GM12878 (cell line): ENCODE measurements at regions not wholly inside any gene's neighbourhood (a gene's known extent, or its start where the extent isn't known, plus 50 kb on each side); places are given as distances from the start of the nearest gene placed in this dataset.

ENCODE experiments used
- ATAC-seq: fragments of 200-7000 bp; cut with Tn5 transposase; 3 replicates; pipeline ENCODE4 v1.9.1; 2020; ENCODE audit warnings: mild to moderate bottlenecking, moderate library complexity
- BruUV-seq: library from RNA; stranded (reverse); fragments of 400-500 nt; replicated peaks from 2 replicates; lab custom pipeline; 2021; lab: Mats Ljungman, UMichigan
- CTCF ChIA-PET: fragments of 300-600 bp; sonication (Branson Sonifier 250); formaldehyde crosslinking; extraction: SDS; loops from one replicate; lab custom pipeline; 2021; ENCODE audit warnings: inconsistent platforms; lab: Yijun Ruan, JAX
- POLR2A ChIA-PET: fragments of 350-600 bp; formaldehyde crosslinking; extraction: SDS; loops from one replicate; lab custom pipeline; 2021; ENCODE audit warnings: inconsistent platforms; lab: Charles Lee
- RAD21 ChIA-PET: fragments of 300-600 bp; sonication (Branson Sonifier 250); formaldehyde crosslinking; loops from one replicate; lab custom pipeline; 2023; ENCODE audit warnings: antibody characterized with exemption; ENCODE audit not compliant: unreplicated experiment; lab: Charles Lee
- SMC1A ChIA-PET: fragments of 300-600 bp; sonication (Branson Sonifier 250); formaldehyde crosslinking; loops from one replicate; lab custom pipeline; 2023; ENCODE audit not compliant: unreplicated experiment, uncharacterized antibody; lab: Charles Lee
- DNase-seq: peaks from one replicate; pipeline ENCODE4 v3.0.0-alpha.2; 2011; ENCODE audit warnings: low read depth, low spot score
- FAIRE-seq: peaks from 3 replicates; lab custom pipeline; 2011; peaks lifted over from hg19 to GRCh38; lab: Jason Lieb, UNC
- H2AFZ ChIP-seq: 2 replicates; pipeline ENCODE4 v1.6.0; 2011; ENCODE audit warnings: low read depth, low read length, control low read depth; ENCODE audit not compliant: control insufficient read depth
- H3K27ac ChIP-seq: 2 replicates; pipeline ENCODE4 v1.5.1; 2011; ENCODE audit warnings: control low read depth; ENCODE audit not compliant: control insufficient read depth, insufficient read depth
- H3K27me3 ChIP-seq, 2 experiments: replicated peaks in 1 of 2; 2 replicates each; pipeline versions ENCODE4 v1.6.0 to v1.6.1; 2011; ENCODE audit warnings: low read length in 1 of 2; ENCODE audit not compliant: control insufficient read depth in 2 of 2, insufficient read depth in 2 of 2
- H3K36me3 ChIP-seq, 2 experiments: 2 replicates each; pipeline ENCODE4 v1.5.1; 2011; ENCODE audit warnings: low read length in 1 of 2; ENCODE audit not compliant: control insufficient read depth in 2 of 2, insufficient read depth in 2 of 2
- H3K4me1 ChIP-seq: 2 replicates; pipeline ENCODE4 v1.6.1; 2011; ENCODE audit warnings: mild to moderate bottlenecking, low read length, moderate library complexity, mixed read lengths; ENCODE audit not compliant: control insufficient read depth, insufficient read depth
- H3K4me2 ChIP-seq: 2 replicates; pipeline ENCODE4 v1.6.0; 2011; ENCODE audit warnings: control low read depth; ENCODE audit not compliant: control insufficient read depth, insufficient read depth
- H3K4me3 ChIP-seq: fragments of 200-600 bp; sonication (generic); 2 replicates; pipeline ENCODE4 v1.5.1; 2016
- H3K79me2 ChIP-seq: 2 replicates; pipeline ENCODE4 v1.6.0; 2011; ENCODE audit warnings: low read length; ENCODE audit not compliant: control insufficient read depth, insufficient read depth
- H3K9ac ChIP-seq: 2 replicates; pipeline ENCODE4 v1.8.0; 2011; ENCODE audit warnings: low read length, control low read depth, mixed read lengths; ENCODE audit not compliant: control insufficient read depth, insufficient read depth
- H3K9me3 ChIP-seq: replicated peaks from 3 replicates; pipeline ENCODE4 v1.5.1; 2011; ENCODE audit warnings: mild to moderate bottlenecking, low read length; ENCODE audit not compliant: control insufficient read depth, insufficient read depth
- H4K20me1 ChIP-seq: 2 replicates; pipeline ENCODE4 v1.6.0; 2011; ENCODE audit not compliant: control insufficient read depth, insufficient read depth
- IRF5 ChIP-seq: fragments of 450-650 bp; IDR thresholded peaks from 2 replicates; pipeline ENCODE4 v1.6.1; 2017; ENCODE audit warnings: borderline replicate concordance
- RFX5 ChIP-seq: IDR thresholded peaks from 2 replicates; pipeline ENCODE4 v1.6.1; 2011; ENCODE audit warnings: low read depth, low read length, improper control_type of control experiment
- SREBF2 ChIP-seq: IDR thresholded peaks from 2 replicates; pipeline ENCODE4 v1.6.1; 2012; ENCODE audit warnings: mild to moderate bottlenecking, low read length
- ZNF687 ChIP-seq: fragments of 450-650 bp; IDR thresholded peaks from 2 replicates; pipeline ENCODE4 v1.6.1; 2017; ENCODE audit warnings: mild to moderate bottlenecking, moderate library complexity
- WGBS: methylation state at CpG from one replicate; pipeline ENCODE4 v1.1.6; 2016; ENCODE audit warnings: low lambda C conversion rate; ENCODE audit not compliant: insufficient replicate concordance, insufficient coverage; ENCODE audit errors: missing lambda C conversion rate; 5-methylcytosine and 5-hydroxymethylcytosine counted together
- in situ Hi-C: fragments of 300-500 bp; cut with MboI; formaldehyde crosslinking; loops from 9 replicates; pipeline ENCODE4 v1.14.3; 2018; ENCODE audit warnings: mixed read lengths
- intact Hi-C: fragments of 100-400 bp; cut with micrococcal nuclease; formaldehyde crosslinking; loops from one replicate; pipeline ENCODE4 v1.14.2; 2022; ENCODE audit not compliant: unreplicated experiment
- TF ChIP-seq, protein P1 (sequence below): fragments of 450-650 bp; IDR thresholded peaks from 2 replicates; pipeline ENCODE4 v1.6.1; 2016; ENCODE audit warnings: mild to moderate bottlenecking, moderate library complexity, borderline replicate concordance
- TF ChIP-seq, protein P2 (sequence below): fragments of 150-350 bp; IDR thresholded peaks from 2 replicates; pipeline ENCODE4 v1.6.1; 2016; ENCODE audit warnings: low read depth, low read length
- TF ChIP-seq, protein P3 (sequence below): IDR thresholded peaks from 2 replicates; pipeline ENCODE4 v1.6.1; 2011; ENCODE audit warnings: borderline replicate concordance, low read depth, mild to moderate bottlenecking, moderate library complexity, low read length; ENCODE audit not compliant: insufficient read depth, poor library complexity, severe bottlenecking

DNA sequence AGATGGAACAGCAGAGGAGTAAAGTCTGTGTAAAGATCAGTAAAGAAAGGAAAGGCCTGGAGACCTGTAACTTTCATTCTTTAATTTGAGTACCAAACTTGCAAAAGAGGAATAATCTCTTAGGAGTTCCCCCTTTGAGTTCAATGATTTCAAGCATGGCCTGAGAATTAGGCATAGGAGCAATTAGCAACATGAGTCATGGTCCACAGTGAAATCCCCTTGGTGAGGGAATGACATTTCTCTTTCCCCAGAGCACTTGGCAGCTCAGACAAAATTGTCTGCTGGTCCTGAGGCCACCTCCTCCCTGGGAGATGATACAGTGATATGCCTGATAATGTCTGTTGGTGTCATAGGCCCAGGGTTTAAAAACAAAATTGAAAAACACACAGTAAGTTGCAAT, 81.4 kb upstream of the CRBN start (continued):
- TF ChIP-seq, protein P1, sequence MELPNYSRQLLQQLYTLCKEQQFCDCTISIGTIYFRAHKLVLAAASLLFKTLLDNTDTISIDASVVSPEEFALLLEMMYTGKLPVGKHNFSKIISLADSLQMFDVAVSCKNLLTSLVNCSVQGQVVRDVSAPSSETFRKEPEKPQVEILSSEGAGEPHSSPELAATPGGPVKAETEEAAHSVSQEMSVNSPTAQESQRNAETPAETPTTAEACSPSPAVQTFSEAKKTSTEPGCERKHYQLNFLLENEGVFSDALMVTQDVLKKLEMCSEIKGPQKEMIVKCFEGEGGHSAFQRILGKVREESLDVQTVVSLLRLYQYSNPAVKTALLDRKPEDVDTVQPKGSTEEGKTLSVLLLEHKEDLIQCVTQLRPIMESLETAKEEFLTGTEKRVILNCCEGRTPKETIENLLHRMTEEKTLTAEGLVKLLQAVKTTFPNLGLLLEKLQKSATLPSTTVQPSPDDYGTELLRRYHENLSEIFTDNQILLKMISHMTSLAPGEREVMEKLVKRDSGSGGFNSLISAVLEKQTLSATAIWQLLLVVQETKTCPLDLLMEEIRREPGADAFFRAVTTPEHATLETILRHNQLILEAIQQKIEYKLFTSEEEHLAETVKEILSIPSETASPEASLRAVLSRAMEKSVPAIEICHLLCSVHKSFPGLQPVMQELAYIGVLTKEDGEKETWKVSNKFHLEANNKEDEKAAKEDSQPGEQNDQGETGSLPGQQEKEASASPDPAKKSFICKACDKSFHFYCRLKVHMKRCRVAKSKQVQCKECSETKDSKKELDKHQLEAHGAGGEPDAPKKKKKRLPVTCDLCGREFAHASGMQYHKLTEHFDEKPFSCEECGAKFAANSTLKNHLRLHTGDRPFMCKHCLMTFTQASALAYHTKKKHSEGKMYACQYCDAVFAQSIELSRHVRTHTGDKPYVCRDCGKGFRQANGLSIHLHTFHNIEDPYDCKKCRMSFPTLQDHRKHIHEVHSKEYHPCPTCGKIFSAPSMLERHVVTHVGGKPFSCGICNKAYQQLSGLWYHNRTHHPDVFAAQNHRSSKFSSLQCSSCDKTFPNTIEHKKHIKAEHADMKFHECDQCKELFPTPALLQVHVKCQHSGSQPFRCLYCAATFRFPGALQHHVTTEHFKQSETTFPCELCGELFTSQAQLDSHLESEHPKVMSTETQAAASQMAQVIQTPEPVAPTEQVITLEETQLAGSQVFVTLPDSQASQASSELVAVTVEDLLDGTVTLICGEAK = no peak
- no peak for TF ChIP-seq ZNF687
- TF ChIP-seq RFX5 = no peak

DNA sequence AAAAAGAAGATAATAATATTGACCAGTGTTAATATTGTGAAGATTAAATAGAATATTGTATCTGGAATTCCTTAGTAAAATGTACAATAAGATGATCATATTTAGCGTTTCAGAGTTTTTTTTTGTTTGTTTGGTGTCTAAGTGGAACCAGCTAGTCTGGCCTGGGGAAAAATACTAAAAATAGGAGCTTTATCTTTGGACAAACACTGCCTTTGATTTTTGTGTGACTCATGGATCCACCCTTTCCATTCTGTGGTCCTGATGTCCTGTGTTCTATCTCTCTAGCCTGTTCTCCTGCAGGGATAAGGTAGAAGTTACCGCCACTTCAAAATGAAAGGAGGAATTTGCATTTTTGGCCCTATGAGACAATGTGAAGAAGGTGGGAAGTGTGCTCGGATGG, 79.7 kb upstream of the CRBN start:
- ChIA-PET POLR2A (no interaction called here), CTCF (no interaction called here), SMC1A (interaction anchor here (0.9 to 1.9 kb wide), 2 partner anchors 15 to 58 kb away, joined by 3 to 8 read pairs; no protein-coding TSS in a partner anchor), RAD21 (interaction anchor here (2.7 kb wide), 1 partner anchor 20 kb away, joined by 13 read pairs; no protein-coding TSS in a partner anchor)
- no peaks in the 10 kb centered on the region for H3K9me3 ChIP-seq
- H2AFZ ChIP-seq = no peak overlapping the region
- in situ Hi-C loops (no loop called here), intact Hi-C loops (no loop called here)
- no peaks in the 10 kb centered on the region for H3K27me3 ChIP-seq
- H3K4me1 ChIP-seq = no peaks in the 10 kb centered on the region
- no peaks in the 10 kb centered on the region for H3K79me2 ChIP-seq
- WGBS = 27% methylated on average over 3 of the region's 3 CpGs
- H3K4me3 ChIP-seq = no peak overlapping the region
- no peaks in the 10 kb centered on the region for H4K20me1 ChIP-seq
- H3K4me2 ChIP-seq = no peak overlapping the region
- H3K9ac ChIP-seq = no peak overlapping the region
- no peaks in the 10 kb centered on the region for H3K36me3 ChIP-seq
- DNase-seq = no peak
- no peak for FAIRE-seq
- ATAC-seq = no peak
- no TSS peak for BruUV-seq
- H3K27ac ChIP-seq = no peak overlapping the region
- TF ChIP-seq SREBF2 = no peak
- TF ChIP-seq, protein P2, sequence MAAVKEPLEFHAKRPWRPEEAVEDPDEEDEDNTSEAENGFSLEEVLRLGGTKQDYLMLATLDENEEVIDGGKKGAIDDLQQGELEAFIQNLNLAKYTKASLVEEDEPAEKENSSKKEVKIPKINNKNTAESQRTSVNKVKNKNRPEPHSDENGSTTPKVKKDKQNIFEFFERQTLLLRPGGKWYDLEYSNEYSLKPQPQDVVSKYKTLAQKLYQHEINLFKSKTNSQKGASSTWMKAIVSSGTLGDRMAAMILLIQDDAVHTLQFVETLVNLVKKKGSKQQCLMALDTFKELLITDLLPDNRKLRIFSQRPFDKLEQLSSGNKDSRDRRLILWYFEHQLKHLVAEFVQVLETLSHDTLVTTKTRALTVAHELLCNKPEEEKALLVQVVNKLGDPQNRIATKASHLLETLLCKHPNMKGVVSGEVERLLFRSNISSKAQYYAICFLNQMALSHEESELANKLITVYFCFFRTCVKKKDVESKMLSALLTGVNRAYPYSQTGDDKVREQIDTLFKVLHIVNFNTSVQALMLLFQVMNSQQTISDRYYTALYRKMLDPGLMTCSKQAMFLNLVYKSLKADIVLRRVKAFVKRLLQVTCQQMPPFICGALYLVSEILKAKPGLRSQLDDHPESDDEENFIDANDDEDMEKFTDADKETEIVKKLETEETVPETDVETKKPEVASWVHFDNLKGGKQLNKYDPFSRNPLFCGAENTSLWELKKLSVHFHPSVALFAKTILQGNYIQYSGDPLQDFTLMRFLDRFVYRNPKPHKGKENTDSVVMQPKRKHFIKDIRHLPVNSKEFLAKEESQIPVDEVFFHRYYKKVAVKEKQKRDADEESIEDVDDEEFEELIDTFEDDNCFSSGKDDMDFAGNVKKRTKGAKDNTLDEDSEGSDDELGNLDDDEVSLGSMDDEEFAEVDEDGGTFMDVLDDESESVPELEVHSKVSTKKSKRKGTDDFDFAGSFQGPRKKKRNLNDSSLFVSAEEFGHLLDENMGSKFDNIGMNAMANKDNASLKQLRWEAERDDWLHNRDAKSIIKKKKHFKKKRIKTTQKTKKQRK = no peak
- no peak for TF ChIP-seq IRF5
- TF ChIP-seq, protein P3, sequence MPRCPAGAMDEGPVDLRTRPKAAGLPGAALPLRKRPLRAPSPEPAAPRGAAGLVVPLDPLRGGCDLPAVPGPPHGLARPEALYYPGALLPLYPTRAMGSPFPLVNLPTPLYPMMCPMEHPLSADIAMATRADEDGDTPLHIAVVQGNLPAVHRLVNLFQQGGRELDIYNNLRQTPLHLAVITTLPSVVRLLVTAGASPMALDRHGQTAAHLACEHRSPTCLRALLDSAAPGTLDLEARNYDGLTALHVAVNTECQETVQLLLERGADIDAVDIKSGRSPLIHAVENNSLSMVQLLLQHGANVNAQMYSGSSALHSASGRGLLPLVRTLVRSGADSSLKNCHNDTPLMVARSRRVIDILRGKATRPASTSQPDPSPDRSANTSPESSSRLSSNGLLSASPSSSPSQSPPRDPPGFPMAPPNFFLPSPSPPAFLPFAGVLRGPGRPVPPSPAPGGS = no peak
